Panc1 (cell line): ENCODE measurements at regions not wholly inside any gene's neighbourhood (a gene's known extent, or its start where the extent isn't known, plus 50 kb on each side); places are given as distances from the start of the nearest gene placed in this dataset.

Experiments
- POLR2AphosphoS5 ChIP-seq: IDR thresholded peaks from 2 replicates; pipeline ENCODE4 v1.6.1; 2012; ENCODE audit warnings: mild to moderate bottlenecking, low read depth, low read length, moderate library complexity
- SIN3A ChIP-seq: IDR thresholded peaks from 2 replicates; pipeline ENCODE4 v1.6.1; 2012; ENCODE audit warnings: low read depth, mild to moderate bottlenecking, low read length, moderate library complexity, borderline replicate concordance; ENCODE audit not compliant: insufficient read depth
- TCF7L2 ChIP-seq: IDR thresholded peaks from 2 replicates; pipeline ENCODE4 v1.6.1; 2011; ENCODE audit warnings: mild to moderate bottlenecking, low read depth, low read length, inconsistent platforms
- TF ChIP-seq, protein P1 (sequence below): fragments of 450-650 bp; IDR thresholded peaks from 2 replicates; pipeline ENCODE4 v1.5.1; 2017; ENCODE audit warnings: mild to moderate bottlenecking
- TF ChIP-seq, protein P2 (sequence below), 2 experiments: IDR thresholded peaks; 2 replicates each; pipeline ENCODE4 v1.6.1; 2011 to 2012; ENCODE audit warnings: low read depth in 2 of 2, control low read depth in 1 of 2, low read length in 1 of 2, mild to moderate bottlenecking in 1 of 2, moderate library complexity in 1 of 2; ENCODE audit not compliant: insufficient read depth in 1 of 2

DNA sequence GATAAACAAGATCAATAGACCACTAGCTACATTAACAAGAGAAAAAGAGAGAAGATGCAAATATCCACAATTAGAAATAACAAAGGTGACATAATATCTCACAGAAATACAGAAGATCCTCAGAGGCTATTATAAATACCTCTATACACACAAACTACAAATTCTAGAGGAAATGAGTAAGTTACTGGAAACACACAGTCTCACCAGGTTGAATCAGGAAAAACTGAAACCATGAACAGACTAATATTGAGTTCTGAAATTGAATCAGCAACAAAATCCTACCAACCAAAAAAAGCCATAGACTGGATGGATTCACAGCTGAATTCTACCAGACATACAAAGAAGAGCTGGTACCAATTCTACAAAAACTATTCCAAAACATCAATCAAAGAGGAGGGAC is 211.8 kb upstream of the CPEB2 start:
- TF ChIP-seq, protein P1, sequence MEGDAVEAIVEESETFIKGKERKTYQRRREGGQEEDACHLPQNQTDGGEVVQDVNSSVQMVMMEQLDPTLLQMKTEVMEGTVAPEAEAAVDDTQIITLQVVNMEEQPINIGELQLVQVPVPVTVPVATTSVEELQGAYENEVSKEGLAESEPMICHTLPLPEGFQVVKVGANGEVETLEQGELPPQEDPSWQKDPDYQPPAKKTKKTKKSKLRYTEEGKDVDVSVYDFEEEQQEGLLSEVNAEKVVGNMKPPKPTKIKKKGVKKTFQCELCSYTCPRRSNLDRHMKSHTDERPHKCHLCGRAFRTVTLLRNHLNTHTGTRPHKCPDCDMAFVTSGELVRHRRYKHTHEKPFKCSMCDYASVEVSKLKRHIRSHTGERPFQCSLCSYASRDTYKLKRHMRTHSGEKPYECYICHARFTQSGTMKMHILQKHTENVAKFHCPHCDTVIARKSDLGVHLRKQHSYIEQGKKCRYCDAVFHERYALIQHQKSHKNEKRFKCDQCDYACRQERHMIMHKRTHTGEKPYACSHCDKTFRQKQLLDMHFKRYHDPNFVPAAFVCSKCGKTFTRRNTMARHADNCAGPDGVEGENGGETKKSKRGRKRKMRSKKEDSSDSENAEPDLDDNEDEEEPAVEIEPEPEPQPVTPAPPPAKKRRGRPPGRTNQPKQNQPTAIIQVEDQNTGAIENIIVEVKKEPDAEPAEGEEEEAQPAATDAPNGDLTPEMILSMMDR, result no peak
- no peak for TF ChIP-seq SIN3A
- TF ChIP-seq, protein P2, sequence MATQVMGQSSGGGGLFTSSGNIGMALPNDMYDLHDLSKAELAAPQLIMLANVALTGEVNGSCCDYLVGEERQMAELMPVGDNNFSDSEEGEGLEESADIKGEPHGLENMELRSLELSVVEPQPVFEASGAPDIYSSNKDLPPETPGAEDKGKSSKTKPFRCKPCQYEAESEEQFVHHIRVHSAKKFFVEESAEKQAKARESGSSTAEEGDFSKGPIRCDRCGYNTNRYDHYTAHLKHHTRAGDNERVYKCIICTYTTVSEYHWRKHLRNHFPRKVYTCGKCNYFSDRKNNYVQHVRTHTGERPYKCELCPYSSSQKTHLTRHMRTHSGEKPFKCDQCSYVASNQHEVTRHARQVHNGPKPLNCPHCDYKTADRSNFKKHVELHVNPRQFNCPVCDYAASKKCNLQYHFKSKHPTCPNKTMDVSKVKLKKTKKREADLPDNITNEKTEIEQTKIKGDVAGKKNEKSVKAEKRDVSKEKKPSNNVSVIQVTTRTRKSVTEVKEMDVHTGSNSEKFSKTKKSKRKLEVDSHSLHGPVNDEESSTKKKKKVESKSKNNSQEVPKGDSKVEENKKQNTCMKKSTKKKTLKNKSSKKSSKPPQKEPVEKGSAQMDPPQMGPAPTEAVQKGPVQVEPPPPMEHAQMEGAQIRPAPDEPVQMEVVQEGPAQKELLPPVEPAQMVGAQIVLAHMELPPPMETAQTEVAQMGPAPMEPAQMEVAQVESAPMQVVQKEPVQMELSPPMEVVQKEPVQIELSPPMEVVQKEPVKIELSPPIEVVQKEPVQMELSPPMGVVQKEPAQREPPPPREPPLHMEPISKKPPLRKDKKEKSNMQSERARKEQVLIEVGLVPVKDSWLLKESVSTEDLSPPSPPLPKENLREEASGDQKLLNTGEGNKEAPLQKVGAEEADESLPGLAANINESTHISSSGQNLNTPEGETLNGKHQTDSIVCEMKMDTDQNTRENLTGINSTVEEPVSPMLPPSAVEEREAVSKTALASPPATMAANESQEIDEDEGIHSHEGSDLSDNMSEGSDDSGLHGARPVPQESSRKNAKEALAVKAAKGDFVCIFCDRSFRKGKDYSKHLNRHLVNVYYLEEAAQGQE (IDR thresholded peaks at IDR 0.05; ENCODE audit: insufficient read depth in 1 of 2, low read depth in 2 of 2, low read length in 1 of 2), result no peak
- no peak for TF ChIP-seq TCF7L2
- TF ChIP-seq POLR2AphosphoS5, result no peak
